Astrocyte (in vitro differentiated cells and primary cell): ENCODE measurements at regions not wholly inside any gene's neighbourhood (a gene's known extent, or its start where the extent isn't known, plus 50 kb on each side); places are given as distances from the start of the nearest gene placed in this dataset.
A peak's percentile ranks its signal among the peaks of the same experiment; 100 is the strongest.
"Not testable (repeated sequence)": the region's sequence is repeated elsewhere in the genome, so short reads cannot be mapped to it uniquely, and the experiment has no call there.

Experiments
- DNase-seq: peaks from one replicate; pipeline ENCODE4 v3.0.0-alpha.2; 2010; ENCODE audit warnings: low read depth
- FAIRE-seq: peaks from 2 replicates; lab custom pipeline; 2011; peaks lifted over from hg19 to GRCh38; lab: Jason Lieb, UNC
- H2AFZ ChIP-seq: 2 replicates; pipeline ENCODE4 v1.6.0; 2012; ENCODE audit warnings: low read depth, low read length, inconsistent platforms
- H3K27ac ChIP-seq: 2 replicates; pipeline ENCODE4 v1.5.1; 2011; ENCODE audit warnings: low read depth, low read length, inconsistent platforms
- H3K27me3 ChIP-seq: 2 replicates; pipeline ENCODE4 v1.6.0; 2011; ENCODE audit warnings: low read length, inconsistent platforms; ENCODE audit not compliant: insufficient read depth
- H3K36me3 ChIP-seq: 2 replicates; pipeline ENCODE4 v1.5.1; 2011; ENCODE audit warnings: low read length, inconsistent platforms; ENCODE audit not compliant: insufficient read depth
- H3K4me1 ChIP-seq: 2 replicates; pipeline ENCODE4 v1.5.1; 2011; ENCODE audit warnings: low read length, inconsistent platforms; ENCODE audit not compliant: insufficient read depth
- H3K4me2 ChIP-seq: 2 replicates; pipeline ENCODE4 v1.6.0; 2012; ENCODE audit warnings: low read length, inconsistent platforms
- H3K4me3 ChIP-seq: 2 replicates; pipeline ENCODE4 v1.5.1; 2011; ENCODE audit warnings: low read depth, mild to moderate bottlenecking, low read length, inconsistent platforms; ENCODE audit not compliant: insufficient read depth
- H3K79me2 ChIP-seq: 2 replicates; pipeline ENCODE4 v1.6.0; 2012; ENCODE audit warnings: mild to moderate bottlenecking, low read length, inconsistent platforms; ENCODE audit not compliant: insufficient read depth
- H3K9ac ChIP-seq: 2 replicates; pipeline ENCODE4 v1.6.0; 2012; ENCODE audit warnings: mild to moderate bottlenecking, low read length, inconsistent platforms
- H3K9me3 ChIP-seq: 2 replicates; pipeline ENCODE4 v1.5.1; 2012; ENCODE audit warnings: low read depth, mild to moderate bottlenecking, low read length, inconsistent platforms; ENCODE audit not compliant: insufficient read depth
- H4K20me1 ChIP-seq: 2 replicates; pipeline ENCODE4 v1.6.0; 2012; ENCODE audit warnings: low read length, inconsistent platforms; ENCODE audit not compliant: insufficient read depth
- H3K27ac Mint-ChIP-seq: one replicate; pipeline ENCODE4 v1.8.0; 2021; ENCODE audit warnings: mild to moderate bottlenecking, mixed read lengths; ENCODE audit not compliant: unreplicated experiment
- H3K27me3 Mint-ChIP-seq: one replicate; pipeline ENCODE4 v1.8.0; 2021; ENCODE audit warnings: low read depth, mixed read lengths; ENCODE audit not compliant: unreplicated experiment
- H3K36me3 Mint-ChIP-seq: one replicate; pipeline ENCODE4 v1.8.0; 2021; ENCODE audit warnings: low read depth, mixed read lengths; ENCODE audit not compliant: unreplicated experiment
- H3K4me1 Mint-ChIP-seq: one replicate; pipeline ENCODE4 v1.8.0; 2021; ENCODE audit warnings: low read depth, mixed read lengths; ENCODE audit not compliant: unreplicated experiment
- H3K4me3 Mint-ChIP-seq: one replicate; pipeline ENCODE4 v1.8.0; 2021; ENCODE audit warnings: mild to moderate bottlenecking, moderate library complexity, mixed read lengths; ENCODE audit not compliant: unreplicated experiment
- H3K9me3 Mint-ChIP-seq: one replicate; pipeline ENCODE4 v1.8.0; 2021; ENCODE audit warnings: mild to moderate bottlenecking, mixed read lengths; ENCODE audit not compliant: unreplicated experiment
- CTCF ChIP-seq: IDR thresholded peaks from 2 replicates; pipeline ENCODE4 v1.5.1; 2011; ENCODE audit warnings: low read depth, mild to moderate bottlenecking, inconsistent platforms, low read length, moderate library complexity; ENCODE audit not compliant: insufficient read depth
- EZH2 ChIP-seq: IDR thresholded peaks from 2 replicates; pipeline ENCODE4 v1.6.1; 2012; ENCODE audit warnings: mild to moderate bottlenecking, low read length, inconsistent platforms; ENCODE audit not compliant: insufficient read depth

DNA sequence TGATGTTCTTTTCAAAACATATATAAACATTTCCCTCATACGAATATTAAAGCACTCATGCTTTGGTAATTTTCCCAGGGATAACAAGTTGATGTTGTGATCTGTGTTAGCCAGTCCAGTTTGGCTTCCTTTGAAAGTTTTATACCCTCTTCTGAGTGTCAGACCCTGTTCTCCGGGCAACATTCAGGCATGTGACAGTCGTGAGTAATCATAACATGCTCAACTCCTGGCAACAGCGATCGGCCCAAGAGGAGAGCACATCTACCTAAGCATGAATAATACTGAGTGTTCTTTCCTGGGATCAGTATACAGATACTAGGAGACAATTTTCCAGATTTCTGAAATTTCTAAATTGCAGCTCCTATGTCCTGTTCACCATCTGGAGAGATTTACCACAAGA is 1086.4 kb downstream of the CDH8 start:
- Histone ChIP-seq H3K9me3 (peaks cover 2% of the 10 kb centered on the region), H3K4me1 (no peaks in the 10 kb centered on the region), H3K36me3 (no peaks in the 10 kb centered on the region), H3K27ac (no peak overlapping the region), H3K79me2 (no peaks in the 10 kb centered on the region), H2AFZ (no peak overlapping the region), H3K27me3 (no peaks in the 10 kb centered on the region), H4K20me1 (no peaks in the 10 kb centered on the region), H3K4me2 (no peak overlapping the region), H3K9ac (no peak overlapping the region), H3K4me3 (no peak overlapping the region)
- FAIRE-seq, result no peak
- Mint-ChIP-seq H3K27ac (no peak overlapping the region), H3K4me1 (no peaks in the 10 kb centered on the region), H3K27me3 (no peaks in the 10 kb centered on the region), H3K4me3 (no peak overlapping the region), H3K9me3 (no peaks in the 10 kb centered on the region), H3K36me3 (no peaks in the 10 kb centered on the region)
- DNase-seq, result no peak
- TF ChIP-seq CTCF (no peak), EZH2 (no peak)

GRCh38 chr16:60945225-60945624 is 1091.0 kb downstream of the CDH8 start:
- H3K36me3 Mint-ChIP-seq, result no peaks in the 10 kb centered on the region
- no peaks in the 10 kb centered on the region for H3K79me2 ChIP-seq
- peak; percentile 10 for DNase-seq
- no peaks in the 10 kb centered on the region for H3K36me3 ChIP-seq
- H3K4me2 ChIP-seq, result no peak overlapping the region
- H3K4me3 Mint-ChIP-seq, result no peak overlapping the region
- no peaks in the 10 kb centered on the region for H3K4me1 Mint-ChIP-seq
- no peak overlapping the region for H3K9ac ChIP-seq
- H3K9me3 ChIP-seq, result peaks cover 2% of the 10 kb centered on the region
- H3K27me3 Mint-ChIP-seq, result no peaks in the 10 kb centered on the region
- no peak overlapping the region for H3K4me3 ChIP-seq
- no peak overlapping the region for H3K27ac Mint-ChIP-seq
- no peaks in the 10 kb centered on the region for H3K4me1 ChIP-seq
- FAIRE-seq, result no peak
- no peaks in the 10 kb centered on the region for H3K9me3 Mint-ChIP-seq
- TF ChIP-seq EZH2 (no peak), CTCF (no peak)
- H3K27ac ChIP-seq, result no peak overlapping the region
- H2AFZ ChIP-seq, result no peak overlapping the region
- no peaks in the 10 kb centered on the region for H3K27me3 ChIP-seq
- no peaks in the 10 kb centered on the region for H4K20me1 ChIP-seq

DNA sequence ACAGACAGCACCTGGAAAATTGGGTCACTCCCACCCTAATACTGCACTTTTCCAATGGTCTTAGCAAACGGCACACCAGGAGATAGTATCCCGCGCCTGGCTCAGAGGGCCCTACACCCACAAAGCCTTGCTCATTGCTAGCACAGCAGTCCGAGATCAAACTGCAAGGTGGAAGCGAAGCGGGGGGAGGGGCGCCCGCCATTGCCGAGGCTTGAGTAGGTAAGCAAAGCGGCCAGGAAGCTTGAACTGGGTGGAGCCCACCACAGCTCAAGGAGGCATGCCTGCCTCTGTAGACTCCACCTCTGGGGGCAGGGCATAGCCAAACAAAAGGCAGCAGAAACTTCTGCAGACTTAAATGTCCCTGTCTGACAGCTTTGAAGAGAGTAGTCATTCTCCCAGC is 1100.0 kb downstream of the CDH8 start:
- not testable (repeated sequence) for DNase-seq, FAIRE-seq, H3K9me3 Mint-ChIP-seq, H3K4me1 Mint-ChIP-seq, H3K4me1 ChIP-seq, H3K36me3 ChIP-seq, H2AFZ ChIP-seq, H3K4me3 ChIP-seq, H3K27me3 Mint-ChIP-seq, H3K79me2 ChIP-seq, H4K20me1 ChIP-seq, H3K27ac ChIP-seq, H3K27ac Mint-ChIP-seq, H3K36me3 Mint-ChIP-seq, H3K9me3 ChIP-seq, H3K4me3 Mint-ChIP-seq, H3K27me3 ChIP-seq, H3K4me2 ChIP-seq, H3K9ac ChIP-seq
